ENCODE measurements at regions not wholly inside any gene's neighbourhood (a gene's known extent, or its start where the extent isn't known, plus 50 kb on each side); places are given as distances from the start of the nearest gene placed in this dataset.

DNA sequence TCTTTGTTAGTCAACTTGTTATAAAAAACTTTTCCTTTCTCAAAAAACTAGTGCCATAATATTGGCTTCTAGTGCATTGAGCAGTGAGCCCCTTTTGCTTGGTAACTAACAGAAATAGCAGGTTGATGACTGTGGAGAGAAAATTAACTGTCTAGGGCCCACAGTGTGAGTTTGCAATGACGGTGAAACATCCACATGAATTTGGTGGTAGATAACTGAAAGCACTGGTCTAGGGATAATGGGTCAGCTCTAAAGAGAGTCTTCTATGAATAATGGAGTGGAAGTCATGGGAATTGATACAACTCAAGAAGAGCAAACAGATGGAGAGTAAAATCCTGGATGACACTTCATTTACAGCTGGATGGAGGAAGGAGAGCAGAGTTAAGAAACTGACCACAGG is 245.4 kb downstream of the METTL4 start:
- no peak for TF ChIP-seq EZH2 (IDR thresholded peaks at IDR 0.05; ENCODE audit: borderline replicate concordance, low read depth, low read length, severe bottlenecking)
- TF ChIP-seq, protein P1, sequence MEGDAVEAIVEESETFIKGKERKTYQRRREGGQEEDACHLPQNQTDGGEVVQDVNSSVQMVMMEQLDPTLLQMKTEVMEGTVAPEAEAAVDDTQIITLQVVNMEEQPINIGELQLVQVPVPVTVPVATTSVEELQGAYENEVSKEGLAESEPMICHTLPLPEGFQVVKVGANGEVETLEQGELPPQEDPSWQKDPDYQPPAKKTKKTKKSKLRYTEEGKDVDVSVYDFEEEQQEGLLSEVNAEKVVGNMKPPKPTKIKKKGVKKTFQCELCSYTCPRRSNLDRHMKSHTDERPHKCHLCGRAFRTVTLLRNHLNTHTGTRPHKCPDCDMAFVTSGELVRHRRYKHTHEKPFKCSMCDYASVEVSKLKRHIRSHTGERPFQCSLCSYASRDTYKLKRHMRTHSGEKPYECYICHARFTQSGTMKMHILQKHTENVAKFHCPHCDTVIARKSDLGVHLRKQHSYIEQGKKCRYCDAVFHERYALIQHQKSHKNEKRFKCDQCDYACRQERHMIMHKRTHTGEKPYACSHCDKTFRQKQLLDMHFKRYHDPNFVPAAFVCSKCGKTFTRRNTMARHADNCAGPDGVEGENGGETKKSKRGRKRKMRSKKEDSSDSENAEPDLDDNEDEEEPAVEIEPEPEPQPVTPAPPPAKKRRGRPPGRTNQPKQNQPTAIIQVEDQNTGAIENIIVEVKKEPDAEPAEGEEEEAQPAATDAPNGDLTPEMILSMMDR (IDR thresholded peaks at IDR 0.05; ENCODE audit: borderline replicate concordance, extremely low read depth, low read length, poor library complexity, severe bottlenecking) = no peak

Data from DND-41 (cell line).